Stomach (tissue), 4 donors: ENCODE measurements at regions not wholly inside any gene's neighbourhood (a gene's known extent, or its start where the extent isn't known, plus 50 kb on each side); places are given as distances from the start of the nearest gene placed in this dataset.

Experiments
- CTCF ChIP-seq, 7 experiments: fragments of 450-650 bp in 4 of 7; fragments of 200-600 bp in 3 of 7; sonication (generic) in 3 of 7; IDR thresholded peaks; one replicate each; pipeline ENCODE4 v1.5.1; 2016 to 2019; ENCODE audit warnings: antibody characterized with exemption in 7 of 7, control low read depth in 2 of 7, mild to moderate bottlenecking in 1 of 7
- EP300 ChIP-seq: sonication (generic); formaldehyde crosslinking; IDR thresholded peaks from one replicate; pipeline ENCODE4 v1.6.1; 2017; ENCODE audit warnings: antibody characterized with exemption
- POLR2A ChIP-seq, 4 donors: fragments of 450-650 bp; IDR thresholded peaks; one replicate each; pipeline ENCODE4 v1.6.1; 2016; ENCODE audit warnings: antibody characterized with exemption in 4 of 4, control low read depth in 2 of 4, mild to moderate bottlenecking in 1 of 4, moderate library complexity in 1 of 4
- POLR2AphosphoS5 ChIP-seq, 3 donors: sonication (generic); formaldehyde crosslinking; IDR thresholded peaks; one replicate each; pipeline ENCODE4 v1.6.1; 2016; ENCODE audit warnings: antibody characterized with exemption in 3 of 3

- no peak for TF ChIP-seq POLR2AphosphoS5 (IDR thresholded peaks at IDR 0.05)
- TF ChIP-seq CTCF (IDR thresholded peaks at IDR 0.05) = no peak
- TF ChIP-seq POLR2A (IDR thresholded peaks at IDR 0.05) = no peak
- no peak for TF ChIP-seq EP300
These were observed 641.0 kb downstream of the DNAH5 start for GRCh38 chr5:13303445-13303844.
